Kidney (tissue), 13 donors: ENCODE measurements at regions not wholly inside any gene's neighbourhood (a gene's known extent, or its start where the extent isn't known, plus 50 kb on each side); places are given as distances from the start of the nearest gene placed in this dataset.

Experiments used
- DNase-seq, 5 donors: peaks; one replicate each; pipeline ENCODE4 v3.0.0-alpha.2; 2013 to 2020
- FAIRE-seq: peaks from 2 replicates; lab custom pipeline; 2012; peaks lifted over from hg19 to GRCh38; lab: Jason Lieb, UNC
- H3K27ac ChIP-seq, 2 donors: one replicate each; pipeline ENCODE4 v1.7.0; 2013; ENCODE audit warnings: low read depth in 2 of 2, low read length in 2 of 2, inconsistent platforms in 1 of 2
- H3K27me3 ChIP-seq: one replicate; pipeline ENCODE4 v1.7.1; 2013; ENCODE audit warnings: low read length, inconsistent platforms; ENCODE audit not compliant: control insufficient read depth, insufficient read depth
- H3K36me3 ChIP-seq, 3 donors: one replicate each; pipeline versions ENCODE4 v1.7.0 to v1.7.1; 2013; ENCODE audit warnings: low read length in 3 of 3, control low read depth in 1 of 3, inconsistent platforms in 1 of 3; ENCODE audit not compliant: insufficient read depth in 3 of 3, control insufficient read depth in 2 of 3
- H3K4me1 ChIP-seq, 3 donors: one replicate each; pipeline versions ENCODE4 v1.7.0 to v1.7.1; 2013; ENCODE audit warnings: low read length in 3 of 3, inconsistent platforms in 1 of 3, low read depth in 1 of 3; ENCODE audit not compliant: control insufficient read depth in 2 of 3, insufficient read depth in 2 of 3
- H3K4me3 ChIP-seq, 3 donors: one replicate each; pipeline versions ENCODE4 v1.7.0 to v1.8.1; 2013; ENCODE audit warnings: low read length in 3 of 3, control low read depth in 1 of 3, inconsistent platforms in 1 of 3
- H3K9ac ChIP-seq, 3 donors: one replicate each; pipeline versions ENCODE4 v1.7.0 to v1.7.1; 2013; ENCODE audit warnings: low read length in 3 of 3, control low read depth in 1 of 3, inconsistent platforms in 1 of 3
- H3K9me3 ChIP-seq, 3 donors: one replicate each; pipeline versions ENCODE4 v1.7.0 to v1.7.1; 2013; ENCODE audit warnings: low read length in 3 of 3, control low read depth in 1 of 3, inconsistent platforms in 1 of 3; ENCODE audit not compliant: control insufficient read depth in 2 of 3, insufficient read depth in 1 of 3
- intact Hi-C: fragments of 100-400 bp; cut with DNase I; formaldehyde crosslinking; loops from one replicate; pipeline ENCODE4 v1.11.1; 2022
- TF ChIP-seq, protein P1 (sequence below): IDR thresholded peaks from 3 replicates; pipeline ENCODE4 v1.5.1; 2012; ENCODE audit warnings: mild to moderate bottlenecking, moderate library complexity, borderline replicate concordance; ENCODE audit not compliant: insufficient read depth; ENCODE audit errors: extremely low read depth
- donor health status: control.
- donor health status: control.
- donor health status: control.
- donor health status: control.
- donor health status: control.
- donor health status: DM: yes; HTN: yes; CAD: no.
- donor health status: Normal renal cell carcinoma (clear cell type).

- H3K27me3 ChIP-seq, result no peaks in the 10 kb centered on the region
- H3K27ac ChIP-seq, result no peak overlapping the region
- no peak overlapping the region for H3K4me3 ChIP-seq
- H3K9me3 ChIP-seq, result no peaks in the 10 kb centered on the region
- intact Hi-C loops, result no loop called here
- FAIRE-seq (no peak), DNase-seq (no peak)
- TF ChIP-seq, protein P1, sequence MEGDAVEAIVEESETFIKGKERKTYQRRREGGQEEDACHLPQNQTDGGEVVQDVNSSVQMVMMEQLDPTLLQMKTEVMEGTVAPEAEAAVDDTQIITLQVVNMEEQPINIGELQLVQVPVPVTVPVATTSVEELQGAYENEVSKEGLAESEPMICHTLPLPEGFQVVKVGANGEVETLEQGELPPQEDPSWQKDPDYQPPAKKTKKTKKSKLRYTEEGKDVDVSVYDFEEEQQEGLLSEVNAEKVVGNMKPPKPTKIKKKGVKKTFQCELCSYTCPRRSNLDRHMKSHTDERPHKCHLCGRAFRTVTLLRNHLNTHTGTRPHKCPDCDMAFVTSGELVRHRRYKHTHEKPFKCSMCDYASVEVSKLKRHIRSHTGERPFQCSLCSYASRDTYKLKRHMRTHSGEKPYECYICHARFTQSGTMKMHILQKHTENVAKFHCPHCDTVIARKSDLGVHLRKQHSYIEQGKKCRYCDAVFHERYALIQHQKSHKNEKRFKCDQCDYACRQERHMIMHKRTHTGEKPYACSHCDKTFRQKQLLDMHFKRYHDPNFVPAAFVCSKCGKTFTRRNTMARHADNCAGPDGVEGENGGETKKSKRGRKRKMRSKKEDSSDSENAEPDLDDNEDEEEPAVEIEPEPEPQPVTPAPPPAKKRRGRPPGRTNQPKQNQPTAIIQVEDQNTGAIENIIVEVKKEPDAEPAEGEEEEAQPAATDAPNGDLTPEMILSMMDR, result no peak
- no peaks in the 10 kb centered on the region for H3K36me3 ChIP-seq
- H3K4me1 ChIP-seq, result no peaks in the 10 kb centered on the region
- no peak overlapping the region for H3K9ac ChIP-seq
Observed at GRCh38 chr16:9270424-9270823, 179.0 kb downstream of the HAPSTR1 start.

- no peak overlapping the region for H3K27ac ChIP-seq
- no peaks in the 10 kb centered on the region for H3K27me3 ChIP-seq
- TF ChIP-seq, protein P1, result no peak
- FAIRE-seq (no peak), DNase-seq (no peak)
- H3K4me1 ChIP-seq, result no peaks in the 10 kb centered on the region
- H3K9me3 ChIP-seq, result no peaks in the 10 kb centered on the region
- intact Hi-C loops, result no loop called here
- H3K4me3 ChIP-seq, result no peak overlapping the region
- H3K9ac ChIP-seq, result no peak overlapping the region
- no peaks in the 10 kb centered on the region for H3K36me3 ChIP-seq
Observed at GRCh38 chr16:9270941-9271340, 179.5 kb downstream of the HAPSTR1 start.

GRCh38 chr16:9271841-9272240 lies 180.4 kb downstream of the HAPSTR1 start:
- Histone ChIP-seq H3K36me3 (no peaks in the 10 kb centered on the region), H3K4me1 (no peaks in the 10 kb centered on the region), H3K27me3 (no peaks in the 10 kb centered on the region), H3K27ac (no peak overlapping the region), H3K9me3 (no peaks in the 10 kb centered on the region), H3K4me3 (no peak overlapping the region), H3K9ac (no peak overlapping the region)
- TF ChIP-seq, protein P1, result no peak
- FAIRE-seq, result no peak
- no peak for DNase-seq
- intact Hi-C loops, result no loop called here

GRCh38 chr16:9275377-9275776 lies 183.9 kb downstream of the HAPSTR1 start:
- Histone ChIP-seq H3K9ac (no peak overlapping the region), H3K27me3 (no peaks in the 10 kb centered on the region), H3K27ac (no peak overlapping the region), H3K4me1 (no peaks in the 10 kb centered on the region), H3K4me3 (no peak overlapping the region), H3K9me3 (no peaks in the 10 kb centered on the region), H3K36me3 (no peaks in the 10 kb centered on the region)
- FAIRE-seq (no peak), DNase-seq (no peak)
- intact Hi-C loops, result no loop called here
- TF ChIP-seq, protein P1, result no peak
